ENCODE measurements at regions not wholly inside any gene's neighbourhood (a gene's known extent, or its start where the extent isn't known, plus 50 kb on each side); places are given as distances from the start of the nearest gene placed in this dataset.

- TF ChIP-seq EP300 (IDR thresholded peaks at IDR 0.05), result no peak
- TF ChIP-seq POLR2A (IDR thresholded peaks at IDR 0.05), result no peak
- TF ChIP-seq, protein P1, sequence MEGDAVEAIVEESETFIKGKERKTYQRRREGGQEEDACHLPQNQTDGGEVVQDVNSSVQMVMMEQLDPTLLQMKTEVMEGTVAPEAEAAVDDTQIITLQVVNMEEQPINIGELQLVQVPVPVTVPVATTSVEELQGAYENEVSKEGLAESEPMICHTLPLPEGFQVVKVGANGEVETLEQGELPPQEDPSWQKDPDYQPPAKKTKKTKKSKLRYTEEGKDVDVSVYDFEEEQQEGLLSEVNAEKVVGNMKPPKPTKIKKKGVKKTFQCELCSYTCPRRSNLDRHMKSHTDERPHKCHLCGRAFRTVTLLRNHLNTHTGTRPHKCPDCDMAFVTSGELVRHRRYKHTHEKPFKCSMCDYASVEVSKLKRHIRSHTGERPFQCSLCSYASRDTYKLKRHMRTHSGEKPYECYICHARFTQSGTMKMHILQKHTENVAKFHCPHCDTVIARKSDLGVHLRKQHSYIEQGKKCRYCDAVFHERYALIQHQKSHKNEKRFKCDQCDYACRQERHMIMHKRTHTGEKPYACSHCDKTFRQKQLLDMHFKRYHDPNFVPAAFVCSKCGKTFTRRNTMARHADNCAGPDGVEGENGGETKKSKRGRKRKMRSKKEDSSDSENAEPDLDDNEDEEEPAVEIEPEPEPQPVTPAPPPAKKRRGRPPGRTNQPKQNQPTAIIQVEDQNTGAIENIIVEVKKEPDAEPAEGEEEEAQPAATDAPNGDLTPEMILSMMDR (IDR thresholded peaks at IDR 0.05), result no peak
- no peak for TF ChIP-seq POLR2AphosphoS5 (IDR thresholded peaks at IDR 0.05)
- Histone ChIP-seq H3K27ac (no peak overlapping the region), H3K36me3 (no peaks in the 10 kb centered on the region), H3K9me3 (no peaks in the 10 kb centered on the region), H3K27me3 (no peaks in the 10 kb centered on the region), H3K4me1 (no peaks in the 10 kb centered on the region), H3K4me3 (no peak overlapping the region)
- DNase-seq, result no peak
- intact Hi-C loops (cut with DNase I), result no loop called here
Measured at GRCh38 chrX:145178268-145178667, 69.0 kb upstream of the SPANXN1 start.

GRCh38 chrX:145190801-145191389, 56.4 kb upstream of the SPANXN1 start:
- Histone ChIP-seq H3K27me3 (no peaks in the 10 kb centered on the region), H3K36me3 (no peaks in the 10 kb centered on the region), H3K27ac (no peak overlapping the region), H3K4me1 (no peaks in the 10 kb centered on the region), H3K4me3 (no peak overlapping the region), H3K9me3 (no peaks in the 10 kb centered on the region)
- 65% methylated on average over 3 of the region's 3 CpGs for WGBS, 2 donors
- intact Hi-C loops (cut with DNase I), result loop anchor here (10.0 kb wide), 1 partner anchor 1526 kb away; no protein-coding TSS in a partner anchor
- DNase-seq, result no peak
- TF ChIP-seq EP300 (IDR thresholded peaks at IDR 0.05), result no peak
- TF ChIP-seq POLR2AphosphoS5 (IDR thresholded peaks at IDR 0.05), result no peak
- TF ChIP-seq, protein P1 (IDR thresholded peaks at IDR 0.05), result no peak
- TF ChIP-seq POLR2A (IDR thresholded peaks at IDR 0.05), result no peak

Measured in sigmoid colon (tissue), 6 donors.